Brain microvascular endothelial cell (primary cell): ENCODE measurements at regions not wholly inside any gene's neighbourhood (a gene's known extent, or its start where the extent isn't known, plus 50 kb on each side); places are given as distances from the start of the nearest gene placed in this dataset.

Experiments used
- DNase-seq: peaks from one replicate; pipeline ENCODE4 v3.0.0-alpha.2; 2020
- H3K27ac ChIP-seq: fragments of 250-450 bp; sonication (Bioruptor Pico); 2 replicates; pipeline ENCODE4 v1.5.1; 2020; ENCODE audit warnings: mild to moderate bottlenecking, moderate library complexity
- H3K27me3 ChIP-seq: fragments of 250-450 bp; sonication (Bioruptor Pico); replicated peaks from 2 replicates; pipeline ENCODE4 v1.5.1; 2020; ENCODE audit warnings: mild to moderate bottlenecking
- H3K36me3 ChIP-seq: fragments of 250-450 bp; sonication (Bioruptor Pico); replicated peaks from 2 replicates; pipeline ENCODE4 v1.5.1; 2020; ENCODE audit warnings: mild to moderate bottlenecking
- H3K4me3 ChIP-seq: 2 replicates; pipeline ENCODE4 v1.5.1; 2011; ENCODE audit warnings: low read depth, mild to moderate bottlenecking, control low read depth, low read length, moderate library complexity
- CTCF ChIP-seq: IDR thresholded peaks from 2 replicates; pipeline ENCODE4 v1.5.1; 2011; ENCODE audit warnings: low read depth, mild to moderate bottlenecking, moderate library complexity, low read length, control low read depth, inconsistent platforms; ENCODE audit errors: missing control alignments
- in situ Hi-C: cut with HindIII; loops from 2 replicates; pipeline ENCODE4 v1.10.0; 2017; ENCODE audit warnings: low sequenced_read_pairs, low pct_ligation_motif_present

GRCh38 chr6:16003197-16003491 lies 125.7 kb upstream of the MYLIP start:
- Histone ChIP-seq H3K4me3 (no peak overlapping the region), H3K27ac (no peak overlapping the region), H3K36me3 (no peaks in the 10 kb centered on the region), H3K27me3 (no peaks in the 10 kb centered on the region)
- no peak for DNase-seq
- in situ Hi-C loops = no loop called here
- no peak for TF ChIP-seq CTCF

- in situ Hi-C loops = no loop called here
- H3K36me3 ChIP-seq = no peaks in the 10 kb centered on the region
- no peak overlapping the region for H3K4me3 ChIP-seq
- no peaks in the 10 kb centered on the region for H3K27me3 ChIP-seq
- H3K27ac ChIP-seq = no peak overlapping the region
- TF ChIP-seq CTCF = no peak
- DNase-seq = no peak
Observed at GRCh38 chr6:16002332-16003196, 126.3 kb upstream of the MYLIP start.

GRCh38 chr6:16001158-16001557 lies 127.7 kb upstream of the MYLIP start:
- TF ChIP-seq CTCF = no peak
- Histone ChIP-seq H3K4me3 (no peak overlapping the region), H3K27ac (no peak overlapping the region), H3K27me3 (no peaks in the 10 kb centered on the region), H3K36me3 (no peaks in the 10 kb centered on the region)
- DNase-seq = no peak
- in situ Hi-C loops = no loop called here

GRCh38 chr6:15999201-15999600 lies 129.7 kb upstream of the MYLIP start:
- no peaks in the 10 kb centered on the region for H3K36me3 ChIP-seq
- H3K4me3 ChIP-seq = no peak overlapping the region
- no peak overlapping the region for H3K27ac ChIP-seq
- TF ChIP-seq CTCF = no peak
- no peaks in the 10 kb centered on the region for H3K27me3 ChIP-seq
- no peak for DNase-seq
- in situ Hi-C loops = no loop called here

- no peak for TF ChIP-seq CTCF
- H3K27me3 ChIP-seq = no peaks in the 10 kb centered on the region
- H3K27ac ChIP-seq = no peak overlapping the region
- no peak for DNase-seq
- no peaks in the 10 kb centered on the region for H3K36me3 ChIP-seq
- H3K4me3 ChIP-seq = no peak overlapping the region
- in situ Hi-C loops = no loop called here
Observed at GRCh38 chr6:15997586-15998388, 131.1 kb upstream of the MYLIP start.

- no peaks in the 10 kb centered on the region for H3K27me3 ChIP-seq
- peak; percentile 8 for DNase-seq
- TF ChIP-seq CTCF = no peak
- in situ Hi-C loops = no loop called here
- no peak overlapping the region for H3K4me3 ChIP-seq
- no peaks in the 10 kb centered on the region for H3K36me3 ChIP-seq
- no peak overlapping the region for H3K27ac ChIP-seq
Observed at GRCh38 chr6:15996030-15996429, 132.9 kb upstream of the MYLIP start.
